GM19099 (cell line): ENCODE measurements at regions not wholly inside any gene's neighbourhood (a gene's known extent, or its start where the extent isn't known, plus 50 kb on each side); places are given as distances from the start of the nearest gene placed in this dataset.

Experiments
- POLR2A ChIP-seq: IDR thresholded peaks from 3 replicates; pipeline ENCODE4 v1.6.1; 2011; ENCODE audit warnings: low read depth; ENCODE audit not compliant: insufficient read length; ENCODE audit errors: extremely low read depth

DNA sequence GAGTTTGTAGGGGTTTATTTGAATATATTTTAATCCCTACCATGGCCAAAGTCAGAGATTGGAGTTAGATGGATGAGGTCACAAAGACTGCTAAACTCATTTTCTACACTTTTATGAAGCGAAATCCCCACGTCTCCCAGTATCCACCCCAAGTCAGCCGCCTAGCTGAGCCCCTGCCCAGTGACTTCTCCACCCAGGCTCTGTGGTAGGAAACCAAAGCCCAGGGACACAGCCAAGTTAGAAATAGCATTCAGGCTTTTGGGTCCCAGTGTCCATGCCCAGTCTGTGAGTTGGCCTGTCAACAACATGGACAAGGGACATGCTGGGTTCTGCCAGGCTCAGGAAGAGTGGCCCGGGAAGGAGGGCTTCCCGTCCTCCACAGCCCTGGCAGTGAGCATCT is 474.0 kb downstream of the FOXO1 start:
- no peak for TF ChIP-seq POLR2A

DNA sequence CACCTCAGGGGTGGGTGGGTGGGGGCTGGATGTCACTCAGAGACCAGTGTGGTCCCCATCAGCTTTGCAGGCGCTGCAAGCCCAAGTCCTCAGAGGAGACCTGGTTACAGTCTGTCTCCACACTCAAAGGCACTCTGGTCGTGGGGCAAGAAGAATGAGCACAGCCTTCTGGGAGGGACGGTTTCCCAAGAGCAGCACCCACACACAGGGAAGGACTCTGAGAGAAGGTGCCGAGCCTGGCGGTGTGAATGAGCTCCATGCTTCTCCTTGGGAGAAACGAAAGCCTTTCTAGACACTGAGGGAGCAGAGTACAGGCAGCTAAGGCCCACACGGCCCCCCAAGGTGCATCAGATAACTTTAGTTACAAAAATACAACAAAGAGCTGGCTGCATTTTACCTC is 473.6 kb downstream of the FOXO1 start:
- no peak for TF ChIP-seq POLR2A

DNA sequence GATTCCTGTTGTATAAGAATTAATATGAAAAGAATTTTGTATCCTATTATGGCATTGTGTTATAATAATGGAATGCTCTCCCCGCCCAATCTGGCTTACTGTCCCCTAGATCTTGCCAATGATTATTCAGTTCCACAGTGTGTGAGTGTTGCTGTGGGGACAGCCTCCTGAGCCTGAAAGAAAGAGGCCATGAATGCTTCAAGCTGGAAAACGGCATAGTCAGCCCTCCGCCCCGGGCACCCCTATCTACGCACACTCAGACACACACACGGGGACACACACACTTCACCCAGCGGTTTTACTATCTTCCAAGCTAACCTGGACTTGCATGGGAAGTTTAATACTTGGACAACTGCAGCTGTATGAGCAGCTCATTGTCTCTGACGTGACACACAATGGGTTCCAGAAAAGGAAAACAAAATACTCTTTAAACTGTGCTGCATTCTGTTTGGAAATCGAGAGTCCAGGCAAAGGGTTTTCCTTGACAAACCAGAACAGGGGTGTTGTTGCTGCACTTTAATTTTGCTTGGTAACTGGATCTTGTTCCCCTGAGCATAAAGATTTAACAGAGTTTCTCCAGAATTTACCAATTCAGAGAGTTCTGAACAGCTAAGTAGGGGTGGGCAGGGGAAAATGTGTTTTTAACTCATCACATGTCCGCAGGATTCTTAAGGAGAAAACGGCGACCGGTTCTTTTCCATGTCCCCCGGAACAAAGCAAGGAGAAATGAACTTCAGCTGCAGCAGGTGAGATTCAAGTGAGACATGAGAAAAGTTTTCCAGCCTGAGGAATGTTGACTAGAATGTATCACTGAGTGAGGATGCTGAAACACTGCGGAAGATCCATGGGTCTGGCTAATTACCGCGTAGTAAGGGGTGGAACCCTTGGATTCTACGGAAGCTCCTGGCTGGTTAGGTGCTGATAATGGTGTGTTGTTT is 472.9 kb downstream of the FOXO1 start:
- no peak for TF ChIP-seq POLR2A

DNA sequence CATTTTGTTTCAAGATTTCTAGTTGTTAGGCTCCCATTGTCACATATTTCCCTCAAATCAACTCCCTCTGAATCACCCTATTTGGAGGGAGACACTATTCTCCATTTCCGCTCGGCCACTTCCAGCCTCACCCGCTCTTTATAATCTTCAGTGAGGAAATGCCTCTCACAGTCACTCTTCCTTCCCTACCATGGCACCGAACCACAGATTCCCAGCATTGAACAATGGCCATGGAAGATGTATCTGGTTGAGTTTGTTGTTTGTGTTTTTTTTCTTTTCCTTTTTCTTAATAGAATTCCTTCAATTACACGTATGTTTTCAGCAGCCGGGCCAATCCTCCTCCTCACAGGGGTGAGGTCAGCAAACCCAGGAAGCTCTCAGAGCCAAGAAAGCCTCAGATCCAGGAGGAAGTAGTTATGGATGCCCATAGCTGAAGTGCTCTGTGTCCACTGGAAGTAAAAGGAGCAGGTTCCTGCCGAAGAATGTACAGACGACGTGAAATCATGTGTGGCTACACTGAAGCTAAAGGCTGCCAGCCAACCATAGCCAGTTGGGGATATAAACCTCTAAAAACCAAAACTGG is 472.1 kb downstream of the FOXO1 start:
- TF ChIP-seq POLR2A: no peak

DNA sequence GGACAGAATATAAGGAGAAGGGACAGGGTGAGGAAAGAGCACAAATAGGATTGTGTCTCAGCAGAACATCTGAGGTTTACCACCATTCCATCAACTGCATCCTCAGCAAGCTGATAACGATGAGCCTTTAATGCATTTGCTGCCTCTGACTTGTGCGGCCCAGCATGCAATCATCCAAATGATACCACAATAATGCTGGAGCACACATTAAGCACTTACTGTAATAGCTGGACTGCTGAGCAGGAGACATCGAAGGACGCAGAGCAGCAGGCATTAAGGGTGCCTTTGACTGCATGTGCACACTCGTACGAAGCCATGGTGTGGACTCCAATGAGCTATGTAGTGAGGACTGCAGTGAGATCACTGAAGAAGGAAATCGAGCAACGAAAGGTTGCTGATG is 469.4 kb downstream of the FOXO1 start:
- TF ChIP-seq POLR2A: no peak

DNA sequence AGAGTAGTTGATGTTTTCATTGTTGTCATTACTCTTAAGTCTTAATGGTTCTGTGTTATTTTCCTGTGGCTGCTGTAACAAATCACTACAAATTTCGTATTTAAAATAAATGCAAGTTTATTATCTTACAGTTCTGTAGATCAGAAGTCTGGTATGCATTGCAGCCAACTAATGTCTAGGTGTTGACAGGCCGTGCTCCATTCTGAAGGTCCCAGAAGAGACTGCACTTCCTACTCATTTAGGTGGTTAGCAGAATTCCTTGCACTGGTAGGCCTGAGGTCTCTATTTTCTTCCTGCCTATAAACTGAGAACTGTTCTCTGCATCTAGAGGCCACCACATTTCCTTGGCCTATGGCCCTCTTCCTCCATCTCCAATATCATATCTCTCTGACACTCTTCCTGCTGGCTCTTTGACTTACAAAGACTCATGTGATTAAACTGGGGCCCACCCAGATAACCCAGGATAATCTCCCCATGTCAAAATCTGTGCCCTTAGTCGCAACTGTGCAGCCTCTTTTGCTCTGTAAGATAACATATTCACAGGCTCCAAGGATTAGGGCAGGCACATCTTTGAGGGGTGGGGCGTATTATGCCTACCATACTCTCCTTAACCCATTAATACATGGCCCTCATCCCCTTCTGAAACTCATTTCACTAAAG is 468.4 kb downstream of the FOXO1 start:
- no peak for TF ChIP-seq POLR2A

DNA sequence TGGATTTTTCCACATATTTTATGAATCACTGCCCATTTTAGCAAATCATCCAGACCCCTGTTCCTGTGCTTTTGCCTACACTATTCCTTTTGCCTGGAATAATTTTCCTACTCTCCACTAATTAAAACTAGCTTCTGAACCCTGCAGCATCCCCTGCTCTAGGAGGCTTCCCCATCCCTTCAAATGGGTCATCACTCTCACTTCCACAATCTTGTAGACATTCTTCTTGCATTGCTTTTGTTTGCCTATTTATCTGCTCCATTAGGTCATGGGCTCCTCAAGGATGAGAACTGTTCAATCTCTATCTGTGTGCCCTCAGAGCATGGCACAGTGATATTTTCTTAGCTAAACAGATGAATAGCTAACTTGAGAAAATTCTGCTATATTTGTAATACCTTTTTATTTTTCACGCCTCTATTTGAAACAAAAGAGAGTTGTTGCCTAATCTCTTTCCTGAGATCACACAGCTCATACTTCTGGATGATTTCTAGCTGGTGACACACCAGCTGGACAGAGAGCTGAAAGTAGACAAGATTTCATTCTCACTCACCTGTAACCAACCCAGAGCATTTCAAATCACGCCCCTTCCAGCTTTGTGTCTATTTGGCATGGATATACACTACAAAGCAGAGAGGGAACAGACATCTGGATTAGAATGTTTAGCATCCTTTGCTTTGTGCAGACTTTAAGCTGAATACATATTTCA is 466.0 kb downstream of the FOXO1 start:
- no peak for TF ChIP-seq POLR2A

DNA sequence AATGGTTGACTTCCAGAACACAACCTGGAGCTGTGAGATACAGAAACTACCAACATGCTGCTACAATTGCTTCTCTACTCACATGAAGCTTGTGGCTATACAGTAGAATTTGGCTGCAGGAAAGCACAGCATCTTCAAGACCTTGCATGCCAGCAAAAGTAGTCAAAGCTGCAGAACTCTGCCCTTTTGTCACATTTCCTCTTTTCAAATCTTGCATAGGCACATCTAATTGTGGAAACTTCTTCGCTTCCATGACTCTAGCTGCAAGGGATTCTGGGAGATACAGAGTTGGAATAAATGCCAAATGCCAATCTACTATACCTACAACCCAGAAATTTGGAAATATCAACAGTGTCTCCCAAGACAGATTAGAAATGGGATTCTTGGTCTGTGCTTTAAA is 462.2 kb downstream of the FOXO1 start:
- no peak for TF ChIP-seq POLR2A

DNA sequence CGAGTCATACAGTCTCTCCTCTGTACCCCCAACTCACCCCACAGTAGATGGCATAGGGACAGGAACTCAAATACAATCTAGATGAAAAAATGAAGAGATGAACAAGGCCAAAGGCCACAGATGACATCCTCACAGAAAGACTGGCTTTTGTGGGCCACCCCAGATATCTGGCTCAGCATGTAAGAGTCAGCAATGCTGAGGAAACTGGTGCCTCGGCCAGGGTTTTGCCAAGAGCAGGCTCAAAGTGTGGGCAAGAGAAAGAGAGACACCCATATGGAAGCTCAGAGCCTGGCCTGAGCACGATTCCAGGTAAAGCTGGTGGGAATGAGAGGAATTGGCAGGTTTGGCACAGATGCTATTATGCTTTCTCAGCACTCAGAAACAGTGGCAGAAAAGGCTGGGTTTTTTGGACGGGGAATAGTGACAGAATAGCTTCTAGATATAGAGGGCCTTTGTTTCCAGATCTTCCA is 460.6 kb downstream of the FOXO1 start:
- TF ChIP-seq POLR2A: no peak

DNA sequence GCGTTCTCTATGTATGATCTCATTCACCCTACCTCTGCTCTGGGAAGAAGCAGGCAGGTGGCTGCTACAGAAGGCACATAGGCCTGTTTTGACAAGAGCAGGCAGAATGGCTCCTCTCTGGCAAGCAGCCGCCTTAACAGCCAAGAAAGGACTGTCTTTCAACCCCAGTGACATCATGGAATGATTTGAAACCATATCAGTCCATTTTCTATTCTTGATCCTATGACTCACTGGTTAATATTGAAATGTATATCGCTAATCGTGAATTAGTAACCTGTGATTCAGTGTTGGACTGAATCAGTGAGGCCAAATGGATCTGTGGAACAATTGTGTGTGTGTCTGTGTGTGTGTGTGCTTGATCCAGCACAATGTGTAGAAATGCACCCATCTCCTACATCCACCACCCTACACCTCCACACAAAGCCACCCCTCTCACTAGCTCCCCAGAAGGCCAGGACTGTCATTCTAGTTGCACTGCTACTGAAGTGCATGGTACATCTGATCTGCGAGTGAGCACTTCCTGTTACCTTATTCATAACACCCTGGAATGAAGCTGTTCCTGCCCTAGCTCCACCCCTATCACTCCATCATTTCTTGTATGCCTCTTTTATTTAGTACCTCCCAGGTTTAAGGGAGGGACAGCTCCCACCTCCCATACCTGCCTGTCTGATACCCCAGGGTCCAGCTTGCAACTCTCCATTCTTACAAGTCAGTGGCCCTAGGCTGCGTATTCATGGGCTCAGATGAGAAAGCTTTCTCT is 460.0 kb downstream of the FOXO1 start:
- TF ChIP-seq POLR2A: no peak

DNA sequence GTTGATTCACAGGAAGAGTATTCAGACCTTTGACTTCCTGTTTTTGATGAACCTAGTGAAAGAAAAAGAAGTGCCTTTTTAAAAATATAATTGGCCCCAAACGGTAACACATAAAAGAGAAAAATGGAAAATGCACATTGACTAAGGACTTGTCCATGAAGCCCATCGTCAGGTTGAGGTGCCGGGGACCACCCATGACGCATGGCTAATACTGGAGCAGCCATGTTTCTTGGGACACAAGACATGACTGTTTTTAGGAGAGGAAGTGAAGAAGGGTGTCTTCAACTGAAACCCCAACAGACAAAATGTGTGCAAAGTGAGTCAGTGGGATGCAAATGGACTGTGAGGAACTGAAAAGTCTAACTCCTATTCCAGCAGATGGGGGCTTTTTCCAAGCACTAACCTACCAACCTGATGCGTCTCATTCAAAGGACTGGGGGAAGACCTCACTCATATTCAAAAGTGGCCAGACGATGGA is 459.4 kb downstream of the FOXO1 start:
- TF ChIP-seq POLR2A: no peak

DNA sequence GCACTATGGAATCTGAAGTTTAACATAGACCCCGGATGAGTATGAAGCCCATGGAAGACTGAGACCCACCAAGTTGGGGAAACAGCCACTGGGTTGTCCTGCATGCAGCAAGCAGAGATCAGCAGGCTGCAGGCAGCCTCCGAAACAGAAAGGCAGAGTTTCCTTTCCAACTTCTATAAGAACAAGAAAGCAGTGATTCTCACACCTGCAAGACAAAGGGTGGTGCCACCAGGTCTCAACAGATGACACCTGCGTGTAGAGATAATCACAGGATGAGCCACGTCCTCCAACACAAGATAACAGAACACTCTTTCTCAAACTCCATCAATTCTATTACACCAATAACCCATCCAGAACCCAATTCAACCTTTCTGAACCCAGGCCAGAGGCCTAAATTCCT is 457.9 kb downstream of the FOXO1 start:
- no peak for TF ChIP-seq POLR2A

DNA sequence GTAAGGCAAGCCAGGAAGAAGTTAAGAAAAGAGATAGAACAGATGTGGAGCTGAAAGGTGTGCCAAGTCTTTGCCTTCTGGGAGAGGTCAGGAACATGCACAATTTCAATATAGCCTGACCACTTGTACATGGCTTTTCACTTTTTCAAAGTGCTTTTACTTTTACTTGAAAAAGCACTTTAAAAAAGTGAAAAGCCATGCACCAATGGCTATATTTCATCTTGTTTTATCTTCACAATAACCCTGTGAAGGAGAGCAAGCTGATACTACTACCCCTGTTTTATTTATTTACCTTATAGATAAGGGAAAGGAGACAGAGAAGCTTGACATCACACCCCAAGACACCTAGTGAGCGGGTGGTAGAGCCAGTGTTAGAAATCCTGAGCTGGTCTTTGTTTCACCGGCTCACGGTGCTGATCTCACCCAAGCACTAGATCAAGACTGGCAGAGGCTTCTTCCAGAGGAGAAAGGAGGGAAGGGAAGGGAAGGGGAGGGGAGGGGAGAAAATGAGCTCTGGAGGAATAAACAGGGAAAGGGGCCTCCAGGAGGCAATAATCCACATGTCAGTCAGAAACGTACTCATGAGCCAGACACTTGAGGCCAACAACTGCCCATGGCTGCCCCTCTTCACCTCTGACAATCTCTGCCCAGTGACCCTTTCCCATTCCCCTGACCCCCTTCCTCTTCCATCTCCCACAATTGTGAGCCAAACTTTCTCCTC is 455.4 kb downstream of the FOXO1 start:
- no peak for TF ChIP-seq POLR2A

DNA sequence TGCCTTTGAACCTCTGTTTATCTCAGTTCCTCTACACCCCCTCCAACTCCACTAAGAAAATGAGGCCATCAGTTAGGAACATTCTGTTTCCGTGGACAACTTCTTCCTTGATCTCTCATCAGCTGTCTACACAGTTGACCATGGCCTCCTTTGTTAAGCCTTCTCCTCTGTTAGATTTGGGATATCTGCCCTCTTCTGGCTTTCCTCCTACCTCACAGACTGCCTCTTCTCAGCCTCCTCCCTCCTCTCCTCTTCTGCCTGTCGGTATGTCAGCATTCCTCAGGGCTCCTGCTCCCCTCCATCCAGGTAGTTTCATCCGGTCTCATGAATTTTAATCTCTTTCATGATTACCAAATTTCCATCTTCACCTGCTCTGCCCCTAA is 454.9 kb downstream of the FOXO1 start:
- TF ChIP-seq POLR2A: no peak
